DOHH2 (cell line): ENCODE measurements at regions not wholly inside any gene's neighbourhood (a gene's known extent, or its start where the extent isn't known, plus 50 kb on each side); places are given as distances from the start of the nearest gene placed in this dataset.

Experiments used
- H3F3A ChIP-seq: fragments of 200-600 bp; sonication (generic), shearing (Covaris generic); 2 replicates; pipeline ENCODE4 v1.6.0; 2016; ENCODE audit warnings: antibody characterized with exemption, mild to moderate bottlenecking; ENCODE audit not compliant: control insufficient read depth, insufficient read depth
- H3K27ac ChIP-seq: fragments of 200-600 bp; sonication (generic); 2 replicates; pipeline ENCODE4 v1.5.1; 2014; ENCODE audit warnings: low read depth, mild to moderate bottlenecking, low read length, moderate library complexity
- H3K27me3 ChIP-seq: fragments of 200-600 bp; sonication (generic); 2 replicates; pipeline ENCODE4 v1.6.1; 2014; ENCODE audit warnings: mild to moderate bottlenecking, low read length, mixed read lengths; ENCODE audit not compliant: control insufficient read depth
- H3K36me3 ChIP-seq: fragments of 200-600 bp; sonication (generic); 2 replicates; pipeline ENCODE4 v1.6.1; 2014; ENCODE audit warnings: mild to moderate bottlenecking, low read length, moderate library complexity, mixed read lengths; ENCODE audit not compliant: control insufficient read depth
- H3K4me1 ChIP-seq: fragments of 200-600 bp; sonication (generic); 2 replicates; pipeline ENCODE4 v1.6.1; 2014; ENCODE audit warnings: mild to moderate bottlenecking, low read length, mixed read lengths; ENCODE audit not compliant: control insufficient read depth
- H3K4me2 ChIP-seq: fragments of 200-600 bp; sonication (generic); 2 replicates; pipeline ENCODE4 v1.6.0; 2014; ENCODE audit warnings: mild to moderate bottlenecking, low read length, moderate library complexity
- H3K4me3 ChIP-seq: fragments of 200-600 bp; sonication (generic); 2 replicates; pipeline ENCODE4 v1.5.1; 2014; ENCODE audit warnings: mild to moderate bottlenecking, low read length, mixed read lengths
- H3K79me2 ChIP-seq: fragments of 200-600 bp; sonication (generic); 2 replicates; pipeline ENCODE4 v1.6.1; 2014; ENCODE audit warnings: mild to moderate bottlenecking, low read length, mixed read lengths; ENCODE audit not compliant: control insufficient read depth
- H3K9me2 ChIP-seq: fragments of 200-600 bp; sonication (generic); replicated peaks from 2 replicates; pipeline ENCODE4 v1.6.1; 2014; ENCODE audit warnings: mild to moderate bottlenecking, low read length, mixed read lengths; ENCODE audit not compliant: control insufficient read depth
- H3K9me3 ChIP-seq: fragments of 200-600 bp; sonication (generic); 2 replicates; pipeline ENCODE4 v1.6.1; 2014; ENCODE audit warnings: antibody characterized with exemption, low read length, mixed read lengths; ENCODE audit not compliant: control insufficient read depth, insufficient read depth
- H4K20me1 ChIP-seq: fragments of 200-600 bp; sonication (generic); 2 replicates; pipeline ENCODE4 v1.6.0; 2014; ENCODE audit warnings: low read depth, mild to moderate bottlenecking, antibody characterized with exemption, low read length, moderate library complexity; ENCODE audit not compliant: control insufficient read depth, insufficient read depth
- EZH2phosphoT487 ChIP-seq: fragments of 200-600 bp; sonication (generic); IDR thresholded peaks from 2 replicates; pipeline ENCODE4 v1.6.1; 2017; ENCODE audit warnings: borderline replicate concordance, mild to moderate bottlenecking, antibody characterized with exemption, low read length, moderate library complexity, mixed read lengths
- TF ChIP-seq, protein P1 (sequence below): fragments of 200-600 bp; sonication (generic); IDR thresholded peaks from one replicate; pipeline ENCODE4 v1.5.1; 2014; ENCODE audit warnings: antibody characterized with exemption, mild to moderate bottlenecking, low read depth, low read length; ENCODE audit not compliant: poor library complexity, severe bottlenecking

DNA sequence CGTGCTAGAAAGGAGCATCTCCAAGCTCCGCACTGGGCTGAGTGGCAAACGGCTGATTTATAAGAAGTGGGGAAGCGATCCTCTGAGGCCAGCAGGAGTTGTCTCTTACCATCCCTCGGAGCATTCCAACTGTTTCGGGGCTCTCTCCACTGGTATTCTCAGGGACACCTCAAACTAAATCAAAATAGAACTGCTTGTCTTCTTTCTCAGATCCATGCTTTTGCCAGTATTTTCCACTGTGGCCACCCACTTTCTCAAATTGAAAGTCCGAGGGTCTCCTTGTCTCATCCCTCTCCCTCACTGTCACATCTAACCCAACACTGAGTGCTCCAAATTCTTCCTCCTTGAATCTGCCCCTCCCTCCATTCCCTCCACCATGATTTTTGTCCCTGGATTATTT is 83.2 kb upstream of the LEP start:
- H3K4me2 ChIP-seq: no peak overlapping the region

DNA sequence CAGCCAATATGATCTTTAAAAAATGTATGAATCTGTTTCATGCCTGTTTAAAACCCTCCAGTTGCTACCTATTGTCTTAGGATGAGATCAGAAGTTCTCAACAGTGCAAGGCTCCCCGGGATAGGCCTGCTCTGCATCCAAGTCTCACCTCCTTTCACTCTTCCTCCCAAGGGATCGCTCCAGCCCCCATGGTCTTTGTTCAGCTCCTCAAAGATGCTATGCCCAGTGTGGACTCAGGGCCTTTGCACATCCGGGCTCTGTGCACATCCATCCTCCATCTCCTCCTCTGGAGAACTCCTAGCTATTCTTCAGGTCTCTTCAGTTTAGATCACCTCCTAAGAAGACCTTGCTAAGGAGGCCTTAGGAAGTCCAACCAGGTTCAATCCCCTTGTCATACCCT is 82.7 kb upstream of the LEP start:
- no peaks in the 10 kb centered on the region for H3K79me2 ChIP-seq
- H4K20me1 ChIP-seq: no peaks in the 10 kb centered on the region
- peaks cover 3% of the 10 kb centered on the region; the same call in 1 of the 2 replicates for H3K4me1 ChIP-seq
- no peaks in the 10 kb centered on the region for H3K36me3 ChIP-seq
- H3K27ac ChIP-seq: no peak overlapping the region
- no peaks in the 10 kb centered on the region for H3F3A ChIP-seq
- H3K4me2 ChIP-seq: no peak overlapping the region
- TF ChIP-seq EZH2phosphoT487: no peak
- TF ChIP-seq, protein P1, sequence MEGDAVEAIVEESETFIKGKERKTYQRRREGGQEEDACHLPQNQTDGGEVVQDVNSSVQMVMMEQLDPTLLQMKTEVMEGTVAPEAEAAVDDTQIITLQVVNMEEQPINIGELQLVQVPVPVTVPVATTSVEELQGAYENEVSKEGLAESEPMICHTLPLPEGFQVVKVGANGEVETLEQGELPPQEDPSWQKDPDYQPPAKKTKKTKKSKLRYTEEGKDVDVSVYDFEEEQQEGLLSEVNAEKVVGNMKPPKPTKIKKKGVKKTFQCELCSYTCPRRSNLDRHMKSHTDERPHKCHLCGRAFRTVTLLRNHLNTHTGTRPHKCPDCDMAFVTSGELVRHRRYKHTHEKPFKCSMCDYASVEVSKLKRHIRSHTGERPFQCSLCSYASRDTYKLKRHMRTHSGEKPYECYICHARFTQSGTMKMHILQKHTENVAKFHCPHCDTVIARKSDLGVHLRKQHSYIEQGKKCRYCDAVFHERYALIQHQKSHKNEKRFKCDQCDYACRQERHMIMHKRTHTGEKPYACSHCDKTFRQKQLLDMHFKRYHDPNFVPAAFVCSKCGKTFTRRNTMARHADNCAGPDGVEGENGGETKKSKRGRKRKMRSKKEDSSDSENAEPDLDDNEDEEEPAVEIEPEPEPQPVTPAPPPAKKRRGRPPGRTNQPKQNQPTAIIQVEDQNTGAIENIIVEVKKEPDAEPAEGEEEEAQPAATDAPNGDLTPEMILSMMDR: no peak
- H3K27me3 ChIP-seq: no peaks in the 10 kb centered on the region
- H3K4me3 ChIP-seq: no peak overlapping the region
- H3K9me3 ChIP-seq: no peaks in the 10 kb centered on the region
- H3K9me2 ChIP-seq: no peaks in the 10 kb centered on the region

More for the DNA sequence above, 83.2 kb upstream of the LEP start:
- TF ChIP-seq EZH2phosphoT487: no peak
- TF ChIP-seq, protein P1: no peak
- no peak overlapping the region for H3K27ac ChIP-seq
- no peaks in the 10 kb centered on the region for H4K20me1 ChIP-seq
- no peak overlapping the region for H3K4me3 ChIP-seq
- no peaks in the 10 kb centered on the region for H3K36me3 ChIP-seq
- no peaks in the 10 kb centered on the region for H3K9me2 ChIP-seq
- no peaks in the 10 kb centered on the region for H3K79me2 ChIP-seq
- no peaks in the 10 kb centered on the region for H3F3A ChIP-seq
- H3K27me3 ChIP-seq: no peaks in the 10 kb centered on the region
- H3K4me1 ChIP-seq: peaks cover 3% of the 10 kb centered on the region; the same call in 1 of the 2 replicates
- no peaks in the 10 kb centered on the region for H3K9me3 ChIP-seq

DNA sequence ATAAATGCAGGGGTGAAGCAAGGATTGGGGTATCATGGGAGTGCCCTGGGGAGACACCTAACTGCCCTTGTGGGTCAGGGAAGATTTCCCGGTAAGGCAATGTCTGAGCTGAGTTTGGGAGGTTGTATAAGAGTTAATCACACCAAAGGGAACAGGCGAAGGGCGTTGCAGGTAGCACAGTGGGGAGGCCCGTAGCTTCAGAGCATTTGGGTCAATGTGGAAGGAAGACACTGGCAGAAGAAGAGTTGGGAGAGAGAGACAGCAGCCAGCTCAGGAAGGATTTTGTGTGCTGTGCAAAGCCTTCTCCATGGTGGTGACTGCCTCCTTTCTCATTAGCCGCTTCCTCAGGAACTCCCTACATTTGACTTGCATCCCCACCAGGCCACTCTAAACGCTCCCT is 80.8 kb upstream of the LEP start:
- H4K20me1 ChIP-seq: no peaks in the 10 kb centered on the region
- no peak overlapping the region for H3K4me3 ChIP-seq
- H3K4me1 ChIP-seq: no peaks in the 10 kb centered on the region
- no peaks in the 10 kb centered on the region for H3K79me2 ChIP-seq
- H3K4me2 ChIP-seq: no peak overlapping the region
- H3F3A ChIP-seq: no peaks in the 10 kb centered on the region
- H3K36me3 ChIP-seq: no peaks in the 10 kb centered on the region
- TF ChIP-seq, protein P1: no peak
- TF ChIP-seq EZH2phosphoT487: no peak
- H3K27ac ChIP-seq: no peak overlapping the region
- no peaks in the 10 kb centered on the region for H3K9me3 ChIP-seq
- H3K27me3 ChIP-seq: peaks cover 2% of the 10 kb centered on the region; the same call in 1 of the 2 replicates
- H3K9me2 ChIP-seq: no peaks in the 10 kb centered on the region
